Heart right ventricle (tissue), 16 donors: ENCODE measurements at regions not wholly inside any gene's neighbourhood (a gene's known extent, or its start where the extent isn't known, plus 50 kb on each side); places are given as distances from the start of the nearest gene placed in this dataset.

Experiments used
- ATAC-seq, 8 donors: fragments of 200-7000 bp; cut with Tn5 transposase; one replicate each; pipeline ENCODE4 v1.9.1; 2020; ENCODE audit warnings: mild to moderate bottlenecking in 8 of 8, moderate library complexity in 8 of 8, moderate number of reproducible peaks in 1 of 8
- DNase-seq, 2 donors: peaks; one replicate each; pipeline ENCODE4 v3.0.0-alpha.2; 2020
- H3K27ac ChIP-seq, 10 donors: fragments of 200-600 bp; sonication (generic) in 2 of 10; one replicate each; pipeline versions ENCODE4 v1.5.0 to v1.8.0; 2020 to 2022; ENCODE audit warnings: mild to moderate bottlenecking in 3 of 10
- H3K27me3 ChIP-seq, 7 donors: fragments of 200-600 bp; one replicate each; pipeline ENCODE4 v1.8.0; 2021 to 2022; ENCODE audit warnings: mild to moderate bottlenecking in 2 of 7
- H3K36me3 ChIP-seq, 9 donors: fragments of 200-600 bp; sonication (generic) in 1 of 9; one replicate each; pipeline versions ENCODE4 v1.5.0 to v1.8.0; 2020 to 2022; ENCODE audit warnings: mild to moderate bottlenecking in 2 of 9
- H3K4me1 ChIP-seq, 9 donors: fragments of 200-600 bp; sonication (generic) in 1 of 9; one replicate each; pipeline versions ENCODE4 v1.5.0 to v1.8.0; 2020 to 2022; ENCODE audit warnings: mild to moderate bottlenecking in 4 of 9
- H3K4me3 ChIP-seq, 10 donors: fragments of 200-600 bp; sonication (generic) in 2 of 10; one replicate each; pipeline versions ENCODE4 v1.5.0 to v1.8.0; 2020 to 2022; ENCODE audit warnings: mild to moderate bottlenecking in 7 of 10, moderate library complexity in 2 of 10
- H3K9me3 ChIP-seq, 11 donors: fragments of 200-600 bp in 10 of 11; sonication (generic) in 2 of 11; one replicate each; pipeline versions ENCODE4 v1.5.0 to v1.8.0; 2013 to 2022; ENCODE audit warnings: mild to moderate bottlenecking in 2 of 11, control low read depth in 1 of 11, moderate library complexity in 1 of 11
- CTCF ChIP-seq, 9 donors: fragments of 200-600 bp; sonication (generic) in 2 of 9; IDR thresholded peaks; one replicate each; pipeline versions ENCODE4 v1.5.0 to v1.8.0; 2021 to 2022; ENCODE audit warnings: antibody characterized with exemption in 9 of 9, mild to moderate bottlenecking in 5 of 9, moderate library complexity in 1 of 9
- WGBS, 2 donors: extraction: QIAGEN DNeasy Blood & Tissue Kit; methylation state at CpG; one replicate each; pipeline ENCODE4 v1.1.7; 2013; ENCODE audit warnings: inconsistent platforms in 1 of 2; 5-methylcytosine and 5-hydroxymethylcytosine counted together
- intact Hi-C, 10 donors: fragments of 100-400 bp; cut with DNase I; formaldehyde crosslinking; loops; one replicate each; pipeline versions ENCODE4 v1.11.1 to v1.14.2; 2022
- donor health status: Arrhythmogenic right ventricular cardiomyopathy.
- donor health status: ischemic (EF 13 %, LVEDD 7.1; RV severe dilation, severe dysfunction).
- donor health status: healthy with polysubstance abuse.
- donor health status: DM: no; HTN: yes; CAD: no.
- donor health status: DM: no; HTN: no; CAD: no.
- donor health status: ischemic (EF 25% LVEDD 6.9; RV normal size, moderate dysfunction).
- donor health status: ischemic (EF 25% LVEDD 5.7; RV mildly dilated, moderate dysfunction).
- donor health status: healthy.
- donor health status: DM: yes; HTN: yes; CAD: no.
- donor health status: Ischemic cardiomyopathy.
- donor health status: ischemic (EF 35%, LVEDD 5.7; RV mildly dilated, moderate dysfunction).
- donor health status: nonischemic (EF 11% LVEDD 7.7; RV severe dilation, severe dysfunction).
- donor health status: DM: yes; HTN: yes; CAD: no.
- donor health status: PGD.
- donor health status: ischemic (EF 29% LVEDD 5.4; RV normal size, mild dysfunction).
- donor health status: nonischemic (EF 23%, LVEDD 6.1; RV moderate dilation, normal function).

DNA sequence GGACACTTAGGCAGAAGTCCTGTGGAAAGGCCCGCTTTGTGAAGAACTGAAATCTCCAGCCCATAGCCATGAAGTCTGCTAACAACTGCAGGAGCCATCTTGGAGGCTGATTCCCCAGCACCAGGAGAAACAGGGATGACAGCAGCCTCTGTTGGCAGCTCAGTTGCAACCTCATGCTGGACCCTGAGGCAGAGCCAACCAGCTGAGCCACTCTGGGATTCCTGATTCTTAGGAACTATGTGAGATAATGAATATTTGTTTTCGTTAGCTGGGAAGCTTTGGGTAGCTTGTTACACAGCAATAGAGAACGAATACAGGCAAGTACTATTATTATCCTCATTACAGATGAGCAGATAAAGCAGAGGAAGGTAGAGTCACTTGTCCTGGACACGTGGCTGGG is 210.5 kb upstream of the ANKH start:
- Histone ChIP-seq H3K4me3 (no peak overlapping the region), H3K27ac (no peak overlapping the region), H3K4me1 (no peaks in the 10 kb centered on the region), H3K27me3 (peaks cover 0 to 5% (median 0%) of the 10 kb centered on the region in 7 donors), H3K9me3 (peaks cover 0 to 8% (median 0%) of the 10 kb centered on the region in 11 donors), H3K36me3 (no peaks in the 10 kb centered on the region)
- intact Hi-C loops, result no loop called here
- ATAC-seq (no peak), DNase-seq (no peak)
- no peak for TF ChIP-seq CTCF (IDR thresholded peaks at IDR 0.05)
- 69 to 76% methylated on average over 4 of the region's 4 CpGs for WGBS, 2 donors

GRCh38 chr5:15080219-15080618 is 208.6 kb upstream of the ANKH start:
- WGBS, 2 donors, result 68 to 85% methylated on average over 1 of the region's 1 CpG
- Histone ChIP-seq H3K27ac (no peak overlapping the region), H3K36me3 (no peaks in the 10 kb centered on the region), H3K4me3 (no peak overlapping the region), H3K4me1 (no peaks in the 10 kb centered on the region), H3K27me3 (peaks cover 0 to 5% (median 0%) of the 10 kb centered on the region in 7 donors), H3K9me3 (peaks cover 0 to 8% (median 0%) of the 10 kb centered on the region in 11 donors)
- TF ChIP-seq CTCF (IDR thresholded peaks at IDR 0.05), result no peak
- intact Hi-C loops, result no loop called here
- DNase-seq (no peak), ATAC-seq (no peak)

- Histone ChIP-seq H3K9me3 (peaks cover 0 to 8% (median 0%) of the 10 kb centered on the region in 11 donors), H3K27me3 (peaks cover 0 to 5% (median 0%) of the 10 kb centered on the region in 7 donors), H3K36me3 (no peaks in the 10 kb centered on the region), H3K4me3 (no peak overlapping the region), H3K27ac (no peak overlapping the region), H3K4me1 (no peaks in the 10 kb centered on the region)
- no peak for DNase-seq
- no peak for TF ChIP-seq CTCF (IDR thresholded peaks at IDR 0.05)
- ATAC-seq, result no peak
- WGBS, 2 donors, result 65 to 66% methylated on average over 3 of the region's 3 CpGs
- intact Hi-C loops, result no loop called here
These were observed 208.0 kb upstream of the ANKH start for GRCh38 chr5:15079566-15079965.

DNA sequence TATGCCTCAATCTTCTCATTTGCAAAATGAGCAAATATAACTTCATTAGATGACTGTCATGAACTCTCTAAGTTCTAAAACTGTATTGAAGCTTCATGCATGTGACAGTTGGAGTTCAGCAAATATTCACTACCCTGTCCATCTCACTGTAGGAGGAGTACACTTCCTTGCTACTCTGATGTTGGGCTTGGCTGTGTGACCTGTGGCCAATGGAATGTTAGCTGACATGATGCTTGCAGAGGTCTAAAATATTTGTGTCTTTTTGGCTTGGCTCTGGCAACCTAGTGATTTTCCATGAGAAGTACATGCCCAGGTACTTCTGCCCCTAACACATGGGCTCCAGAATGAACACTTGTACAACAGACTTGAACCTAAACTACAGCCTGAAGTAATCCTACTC is 203.1 kb upstream of the ANKH start:
- Histone ChIP-seq H3K4me1 (no peaks in the 10 kb centered on the region), H3K27ac (no peak overlapping the region), H3K9me3 (no peaks in the 10 kb centered on the region), H3K27me3 (peaks cover 0 to 5% (median 0%) of the 10 kb centered on the region in 7 donors), H3K36me3 (no peaks in the 10 kb centered on the region), H3K4me3 (no peak overlapping the region)
- intact Hi-C loops, result no loop called here
- DNase-seq (no peak), ATAC-seq (no peak)
- no peak for TF ChIP-seq CTCF (IDR thresholded peaks at IDR 0.05)

DNA sequence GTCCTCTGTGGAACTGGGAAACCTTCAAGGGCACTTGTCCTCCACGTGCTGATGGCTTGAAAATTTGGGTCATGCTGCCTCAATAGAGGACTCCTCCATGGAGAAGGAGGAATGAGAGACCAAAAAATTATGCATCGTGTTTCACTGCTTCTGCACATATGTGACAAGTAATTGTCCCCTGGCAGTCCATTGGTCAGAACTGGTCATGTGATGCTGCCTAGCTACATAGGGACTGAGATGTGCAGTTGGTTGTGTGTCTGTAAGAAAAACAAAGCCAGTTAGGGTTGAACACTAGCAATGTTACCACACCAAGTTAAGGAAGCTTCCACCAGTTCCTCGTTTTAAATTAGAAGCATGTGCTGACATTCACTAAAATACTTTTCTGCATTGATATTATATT is 201.9 kb upstream of the ANKH start:
- Histone ChIP-seq H3K9me3 (no peaks in the 10 kb centered on the region), H3K36me3 (no peaks in the 10 kb centered on the region), H3K4me1 (no peaks in the 10 kb centered on the region), H3K27me3 (peaks cover 0 to 5% (median 0%) of the 10 kb centered on the region in 7 donors), H3K4me3 (no peak overlapping the region), H3K27ac (no peak overlapping the region)
- intact Hi-C loops, result no loop called here
- 78 to 86% methylated on average over 3 of the region's 3 CpGs for WGBS, 2 donors
- DNase-seq (no peak), ATAC-seq (no peak)
- no peak for TF ChIP-seq CTCF (IDR thresholded peaks at IDR 0.05)
